Activated CD4-positive, alpha-beta T cell treated with anti-CD3 and anti-CD28 coated beads, Interleukin-10, Interleukin-2, amounts not matched to agents 100 ng/mL and 50 ng/mL, durations not matched to agents 16 hours and 8 hours (primary cell): ENCODE measurements at regions not wholly inside any gene's neighbourhood (a gene's known extent, or its start where the extent isn't known, plus 50 kb on each side); places are given as distances from the start of the nearest gene placed in this dataset.

Experiments used
- DNase-seq: peaks from one replicate; pipeline ENCODE4 v3.0.0-alpha.2; 2020

DNA sequence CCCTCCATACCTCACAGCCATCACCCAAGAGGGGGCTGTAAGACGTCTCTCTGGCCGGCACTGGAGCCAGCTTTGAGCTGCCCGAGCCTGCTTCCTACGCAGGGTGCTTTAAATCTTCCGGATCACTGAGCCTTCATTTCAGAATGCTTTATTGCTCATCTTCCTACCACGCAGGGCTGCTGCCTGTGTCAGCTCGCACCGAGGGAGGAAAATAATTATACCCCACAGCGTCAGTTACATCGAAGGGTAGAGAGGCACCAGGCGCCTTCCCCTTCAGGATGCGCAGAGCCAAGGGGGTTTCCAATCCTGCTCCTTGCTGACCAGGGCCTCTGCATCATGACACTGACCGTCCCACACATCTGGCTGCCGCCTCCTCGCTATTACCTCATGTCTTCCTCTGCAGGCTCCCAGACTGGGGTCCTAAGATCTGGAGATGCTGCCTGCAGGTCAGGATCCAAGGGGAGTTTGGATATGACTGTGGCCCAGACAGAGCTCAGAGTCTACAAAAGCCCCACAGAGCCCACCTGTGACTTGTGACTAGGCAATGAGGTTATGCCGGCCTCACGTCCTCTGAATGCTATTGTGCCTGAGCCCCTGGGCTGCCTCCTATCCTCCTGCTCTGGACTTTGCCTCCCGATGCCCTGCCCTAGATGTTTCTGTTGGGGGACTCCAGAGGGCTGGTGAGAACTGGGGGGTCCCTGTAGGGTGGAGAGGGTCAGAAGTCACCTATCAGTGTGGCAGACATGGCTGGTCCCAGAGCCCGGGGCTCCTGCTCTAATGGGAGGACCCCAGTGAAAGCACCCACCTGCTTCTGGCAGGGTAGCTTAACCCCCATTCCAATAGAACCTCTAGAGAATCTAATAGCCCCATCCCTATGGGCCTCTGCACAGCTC lies 220.3 kb upstream of the RTL1 start:
- no peak for DNase-seq

- DNase-seq: no peak
Observed at GRCh38 chr14:101124815-101125214, 221.3 kb upstream of the RTL1 start.

DNA sequence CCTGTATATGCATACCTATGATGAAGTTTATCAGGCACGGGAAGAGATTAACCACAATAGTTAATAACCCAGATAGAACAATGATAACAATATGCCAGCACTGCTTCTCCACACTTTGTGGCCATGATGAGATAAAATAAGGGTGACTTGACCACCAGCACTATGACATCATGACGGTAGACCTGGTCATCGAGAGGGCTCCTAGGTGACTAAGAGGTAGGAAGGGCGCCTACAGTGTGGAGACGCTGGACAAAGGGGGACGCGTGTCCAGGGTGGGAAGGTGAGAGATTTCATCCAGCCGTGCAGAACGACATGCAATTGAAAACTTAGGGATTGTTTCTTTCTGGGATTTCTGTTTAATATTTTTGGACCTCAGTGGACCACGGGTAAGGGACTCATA lies 221.8 kb upstream of the RTL1 start:
- DNase-seq: no peak

GRCh38 chr14:101125719-101126651 lies 222.5 kb upstream of the RTL1 start:
- no peak for DNase-seq

DNA sequence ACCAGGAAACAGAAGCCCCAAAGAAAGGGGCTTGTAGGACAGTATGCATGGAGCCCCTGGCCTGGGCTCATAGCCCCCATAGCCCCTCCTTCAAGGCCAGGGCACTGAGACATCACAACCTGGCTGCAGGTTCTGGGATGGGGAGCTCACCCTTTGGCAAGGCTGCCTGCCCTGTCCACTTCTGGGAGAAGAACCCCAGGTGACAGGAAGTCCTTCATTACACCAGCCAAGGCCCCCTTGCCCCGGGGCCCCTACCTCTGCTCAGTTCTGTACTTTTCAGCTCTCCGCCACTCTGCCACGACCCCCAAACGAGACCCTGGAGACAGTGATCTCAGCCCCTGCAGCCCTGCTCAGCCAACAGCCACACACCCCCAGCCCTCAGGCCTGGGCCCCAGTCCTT lies 223.2 kb upstream of the RTL1 start:
- no peak for DNase-seq

GRCh38 chr14:101127224-101127623 lies 223.7 kb upstream of the RTL1 start:
- no peak for DNase-seq

- no peak for DNase-seq
Observed at GRCh38 chr14:101128478-101129321, 225.2 kb upstream of the RTL1 start.

- no peak for DNase-seq
Observed at GRCh38 chr14:101129521-101130167, 226.1 kb upstream of the RTL1 start.

DNA sequence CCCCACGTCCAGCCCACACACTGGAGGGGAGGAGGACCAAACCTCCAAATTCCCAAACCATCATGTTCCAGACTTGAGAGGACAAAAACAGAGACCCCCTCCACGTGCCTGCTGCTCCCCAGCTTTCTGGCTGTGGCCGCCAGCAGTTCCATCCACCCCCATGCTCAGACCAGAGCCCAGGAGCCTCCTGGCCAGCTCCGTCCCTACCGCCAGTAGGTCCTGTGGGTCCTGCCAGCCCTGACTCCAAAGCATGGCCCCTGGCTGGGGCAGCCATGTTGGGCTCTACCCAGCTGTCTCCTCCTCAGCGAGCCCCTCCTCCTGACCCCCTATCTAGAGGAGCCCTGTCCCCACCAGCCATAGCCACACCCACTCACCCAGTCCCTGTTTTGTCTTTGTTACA lies 227.3 kb upstream of the RTL1 start:
- no peak for DNase-seq

GRCh38 chr14:101131451-101131916 lies 228.0 kb upstream of the RTL1 start:
- DNase-seq: no peak

DNA sequence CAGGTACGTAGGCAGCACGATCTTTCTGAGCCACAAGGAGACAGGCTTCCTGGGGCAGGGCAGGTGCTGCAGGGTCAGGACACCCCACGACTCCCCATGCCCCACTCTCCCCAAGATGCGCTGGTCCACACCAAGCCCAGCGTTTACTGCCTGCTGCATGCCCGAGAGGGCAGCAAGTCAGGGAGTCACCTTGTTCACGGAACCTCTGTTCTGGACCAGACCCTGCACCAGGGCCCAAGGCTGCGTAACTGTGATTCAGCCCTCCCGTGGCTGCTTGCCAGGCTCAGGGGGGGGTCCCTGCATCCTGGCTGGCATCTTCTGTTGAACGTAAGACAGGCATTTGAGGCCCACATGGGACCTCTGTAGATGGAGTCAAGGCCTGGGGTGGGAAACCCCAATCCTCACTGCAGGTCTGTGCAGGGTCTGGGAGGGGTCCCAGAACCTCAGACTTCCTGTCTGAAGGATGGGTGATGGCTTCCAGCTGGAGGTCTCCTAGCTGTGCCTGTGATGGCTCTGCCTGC lies 228.6 kb upstream of the RTL1 start:
- DNase-seq: no peak

DNA sequence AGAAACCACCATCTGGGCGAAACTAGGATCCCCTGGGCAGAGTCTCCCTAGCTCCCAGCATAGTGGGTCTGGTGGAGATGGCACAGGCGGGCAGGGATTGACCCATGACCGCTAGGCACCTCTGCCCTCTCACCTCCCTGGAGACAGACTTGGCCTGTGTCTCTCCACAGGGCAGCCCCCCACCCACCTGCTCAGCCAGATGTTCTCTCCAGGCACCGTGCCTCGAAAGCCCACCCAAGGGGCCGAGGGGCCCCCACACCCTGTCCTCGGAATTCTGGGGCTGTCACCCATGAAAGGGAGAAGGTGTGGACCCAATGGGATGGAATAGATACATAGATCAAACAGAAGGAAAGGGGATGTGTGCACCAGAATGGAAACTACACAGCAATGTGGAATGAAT lies 229.1 kb upstream of the RTL1 start:
- no peak for DNase-seq

DNA sequence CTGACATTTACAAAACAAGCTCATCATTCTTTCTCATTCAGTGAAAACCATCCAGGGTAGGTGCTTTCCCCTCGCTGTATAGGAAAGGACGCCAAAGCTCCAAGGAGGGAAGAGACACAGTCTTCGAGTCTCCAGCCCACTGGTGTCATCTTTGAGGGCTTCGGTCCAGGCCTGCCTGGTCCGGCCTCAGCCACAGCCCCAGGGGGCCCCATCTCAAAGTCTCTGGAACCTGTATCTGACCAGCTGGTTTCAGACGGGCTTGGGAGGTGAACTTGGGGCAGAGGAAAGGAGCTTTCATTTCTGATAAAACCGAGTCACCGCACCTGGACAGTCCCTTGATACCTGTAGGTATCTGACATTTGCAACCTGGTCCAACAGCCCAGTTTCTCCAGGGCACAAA lies 229.5 kb upstream of the RTL1 start:
- no peak for DNase-seq

- no peak for DNase-seq
Observed at GRCh38 chr14:101134161-101134631, 230.7 kb upstream of the RTL1 start.

GRCh38 chr14:101134851-101135433 lies 231.4 kb upstream of the RTL1 start:
- DNase-seq: no peak

DNA sequence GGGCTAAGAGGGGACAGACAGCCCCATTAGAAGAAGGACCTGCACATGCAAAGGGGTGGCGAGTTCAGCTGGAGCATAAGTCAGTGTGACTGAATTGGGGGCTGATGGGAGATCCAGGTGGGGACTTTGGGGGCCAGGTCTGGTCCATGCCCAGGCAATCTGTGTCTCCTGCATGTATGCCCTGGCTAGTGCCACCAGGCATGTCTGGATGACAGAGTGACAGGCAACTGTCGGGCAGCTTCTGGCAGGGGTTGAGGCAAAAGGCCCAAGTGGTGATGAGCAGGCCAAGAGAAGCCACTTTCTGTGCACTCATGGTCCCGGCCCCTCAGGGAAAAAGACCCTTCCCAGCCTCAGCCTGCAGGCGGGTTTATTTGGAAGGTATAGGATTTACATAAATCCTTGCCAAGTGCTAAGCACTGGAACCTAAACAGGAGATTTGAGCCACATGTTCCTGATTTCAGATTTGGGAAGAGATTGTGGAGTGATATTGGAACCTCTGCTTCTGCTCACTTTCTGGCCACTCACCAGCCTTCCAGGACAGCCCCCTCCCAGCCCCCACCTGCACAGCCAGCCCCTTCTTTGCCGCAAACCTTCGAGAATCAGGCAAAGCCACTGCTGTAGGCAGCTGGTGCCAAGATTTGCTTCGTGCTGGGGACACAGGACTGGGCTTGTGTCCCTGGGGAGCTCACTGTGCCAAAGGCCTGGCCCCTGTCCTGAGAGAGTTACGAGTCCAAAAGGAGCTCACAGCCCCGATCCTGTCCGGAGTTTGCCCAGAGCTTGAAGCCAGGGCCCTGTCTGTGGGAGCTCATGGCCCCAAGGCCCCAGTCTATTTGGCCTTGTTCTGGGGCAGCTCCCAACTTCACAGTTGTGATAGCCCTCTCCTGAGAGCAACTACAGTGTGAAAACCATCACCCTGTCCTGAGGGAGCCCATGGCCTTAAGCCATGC lies 232.5 kb upstream of the RTL1 start:
- DNase-seq: no peak

- no peak for DNase-seq
Observed at GRCh38 chr14:101137234-101137633, 233.7 kb upstream of the RTL1 start.

- no peak for DNase-seq
Observed at GRCh38 chr14:101147848-101148247, 244.3 kb upstream of the RTL1 start.

GRCh38 chr14:101150039-101150610 lies 246.6 kb upstream of the RTL1 start:
- no peak for DNase-seq
